Left lung (tissue), 4 donors: ENCODE measurements at regions not wholly inside any gene's neighbourhood (a gene's known extent, or its start where the extent isn't known, plus 50 kb on each side); places are given as distances from the start of the nearest gene placed in this dataset.

Source experiments
- ATAC-seq: fragments of 200-7000 bp; cut with Tn5 transposase; one replicate; pipeline ENCODE4 v1.9.1; 2020; ENCODE audit warnings: moderate library complexity
- DNase-seq, 4 donors: peaks; one replicate each; pipeline ENCODE4 v3.0.0-alpha.2; 2013 to 2020
- H3K27ac ChIP-seq, 2 donors: fragments of 200-600 bp; sonication (generic) in 1 of 2; one replicate each; pipeline versions ENCODE4 v1.5.0 to v1.8.0; 2020 to 2021
- H3K27me3 ChIP-seq, 2 donors: fragments of 200-600 bp; sonication (generic) in 1 of 2; one replicate each; pipeline versions ENCODE4 v1.5.0 to v1.8.0; 2020 to 2021
- H3K36me3 ChIP-seq, 2 donors: fragments of 200-600 bp; sonication (generic) in 1 of 2; one replicate each; pipeline versions ENCODE4 v1.5.0 to v1.8.0; 2020 to 2021
- H3K4me1 ChIP-seq, 2 donors: fragments of 200-600 bp; one replicate each; pipeline ENCODE4 v1.8.0; 2021
- H3K4me3 ChIP-seq, 2 donors: fragments of 200-600 bp; sonication (generic) in 1 of 2; one replicate each; pipeline versions ENCODE4 v1.5.0 to v1.8.0; 2020 to 2021; ENCODE audit warnings: mild to moderate bottlenecking in 1 of 2
- H3K9me3 ChIP-seq, 2 donors: fragments of 200-600 bp; sonication (generic) in 1 of 2; one replicate each; pipeline versions ENCODE4 v1.5.0 to v1.8.0; 2020 to 2021
- CTCF ChIP-seq, 2 donors: fragments of 200-600 bp; sonication (generic) in 1 of 2; IDR thresholded peaks; one replicate each; pipeline versions ENCODE4 v1.5.0 to v1.8.0; 2021; ENCODE audit warnings: antibody characterized with exemption in 2 of 2
- intact Hi-C, 2 donors: fragments of 100-400 bp; cut with DNase I; formaldehyde crosslinking; loops; one replicate each; pipeline versions ENCODE4 v1.11.2 to v1.14.2; 2022
- donor health status: DM: no; HTN: yes; CAD: no.
- donor health status: DM: no; HTN: no; CAD: no.

- DNase-seq, result no peak
- ATAC-seq, result no peak
Measured at GRCh38 chr14:71590131-71590530, 342.1 kb upstream of the RGS6 start.

GRCh38 chr14:71591231-71591630 lies 341.0 kb upstream of the RGS6 start:
- ATAC-seq, result no peak
- H3K27me3 ChIP-seq, result no peaks in the 10 kb centered on the region

More at GRCh38 chr14:71590131-71590530, 342.1 kb upstream of the RGS6 start:
- Histone ChIP-seq H3K27ac (no peak overlapping the region), H3K4me3 (no peak overlapping the region), H3K36me3 (no peaks in the 10 kb centered on the region), H3K4me1 (peaks cover 10 to 39% of the 10 kb centered on the region in 2 donors), H3K27me3 (no peaks in the 10 kb centered on the region), H3K9me3 (no peaks in the 10 kb centered on the region)
- TF ChIP-seq CTCF (IDR thresholded peaks at IDR 0.05), result no peak
- intact Hi-C loops, result no loop called here

GRCh38 chr14:71591929-71592328 lies 340.3 kb upstream of the RGS6 start:
- Histone ChIP-seq H3K4me3 (no peak overlapping the region), H3K4me1 (peaks cover 10 to 34% of the 10 kb centered on the region in 2 donors), H3K36me3 (no peaks in the 10 kb centered on the region), H3K9me3 (no peaks in the 10 kb centered on the region), H3K27ac (peak overlapping the region; percentile 37 to 58), H3K27me3 (no peaks in the 10 kb centered on the region)
- no peak for TF ChIP-seq CTCF (IDR thresholded peaks at IDR 0.05)
- no peak for DNase-seq
- intact Hi-C loops, result no loop called here
- peak; percentile 85 for ATAC-seq

More at GRCh38 chr14:71591231-71591630, 341.0 kb upstream of the RGS6 start:
- TF ChIP-seq CTCF (IDR thresholded peaks at IDR 0.05), result no peak
- intact Hi-C loops, result no loop called here
- Histone ChIP-seq H3K9me3 (no peaks in the 10 kb centered on the region), H3K4me3 (no peak overlapping the region), H3K27ac (peak overlapping the region in 1 of 2 donors; percentile 58), H3K4me1 (peaks cover 10 to 39% of the 10 kb centered on the region in 2 donors), H3K36me3 (no peaks in the 10 kb centered on the region)
- no peak for DNase-seq

- intact Hi-C loops, result no loop called here
- H3K4me1 ChIP-seq, result peaks cover 10 to 34% of the 10 kb centered on the region in 2 donors
- no peak for DNase-seq
- H3K9me3 ChIP-seq, result no peaks in the 10 kb centered on the region
- no peaks in the 10 kb centered on the region for H3K36me3 ChIP-seq
- no peak for TF ChIP-seq CTCF (IDR thresholded peaks at IDR 0.05)
- H3K4me3 ChIP-seq, result no peak overlapping the region
- ATAC-seq, result peak; percentile 85
- H3K27ac ChIP-seq, result peak overlapping the region; percentile 37 to 58
- H3K27me3 ChIP-seq, result no peaks in the 10 kb centered on the region
Measured at GRCh38 chr14:71592361-71592760, 339.9 kb upstream of the RGS6 start.

GRCh38 chr14:71593966-71594365 lies 338.3 kb upstream of the RGS6 start:
- H3K9me3 ChIP-seq, result no peaks in the 10 kb centered on the region
- no peak for TF ChIP-seq CTCF (IDR thresholded peaks at IDR 0.05)
- H3K27ac ChIP-seq, result no peak overlapping the region
- no peaks in the 10 kb centered on the region for H3K27me3 ChIP-seq
- ATAC-seq (no peak), DNase-seq (no peak)
- intact Hi-C loops, result no loop called here
- no peak overlapping the region for H3K4me3 ChIP-seq
- H3K4me1 ChIP-seq, result peaks cover 10 to 33% of the 10 kb centered on the region in 2 donors
- H3K36me3 ChIP-seq, result no peaks in the 10 kb centered on the region
